AG09319 (cell line): ENCODE measurements at regions not wholly inside any gene's neighbourhood (a gene's known extent, or its start where the extent isn't known, plus 50 kb on each side); places are given as distances from the start of the nearest gene placed in this dataset.

ENCODE experiments used
- DNase-seq: peaks from one replicate; pipeline ENCODE4 v3.0.0-alpha.2; 2010; ENCODE audit warnings: low read depth; ENCODE audit errors: extremely low read depth
- CTCF ChIP-seq: IDR thresholded peaks from 2 replicates; pipeline ENCODE4 v1.5.1; 2011; ENCODE audit warnings: low read depth, mild to moderate bottlenecking, inconsistent platforms, low read length, moderate library complexity

DNA sequence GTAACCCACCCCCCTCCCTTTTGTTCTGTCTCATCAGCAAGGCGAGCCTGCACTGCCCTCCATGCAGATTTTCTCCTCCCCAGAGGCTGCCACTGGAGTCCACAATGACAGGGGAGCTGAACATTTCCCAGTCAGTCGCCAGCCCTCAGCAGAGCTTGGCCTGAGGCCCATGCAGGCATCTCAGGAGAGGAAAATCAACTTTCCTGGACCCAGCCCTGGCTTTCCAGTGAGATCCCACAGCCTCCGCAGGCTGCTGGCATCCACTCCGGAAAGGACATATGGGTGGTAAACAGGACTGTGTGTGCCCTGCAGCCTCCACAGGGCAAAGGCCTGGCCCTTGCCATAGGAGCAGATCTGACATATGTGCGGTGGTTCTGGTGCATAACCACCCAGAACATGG is 253.8 kb downstream of the TNS1 start:
- no peak for TF ChIP-seq CTCF
- no peak for DNase-seq

- TF ChIP-seq CTCF: no peak
- DNase-seq: no peak
These were observed 256.0 kb downstream of the TNS1 start for GRCh38 chr2:217746808-217747207.

- TF ChIP-seq CTCF: no peak
- peak; percentile 15 for DNase-seq
These were observed 258.6 kb downstream of the TNS1 start for GRCh38 chr2:217743966-217744761.

DNA sequence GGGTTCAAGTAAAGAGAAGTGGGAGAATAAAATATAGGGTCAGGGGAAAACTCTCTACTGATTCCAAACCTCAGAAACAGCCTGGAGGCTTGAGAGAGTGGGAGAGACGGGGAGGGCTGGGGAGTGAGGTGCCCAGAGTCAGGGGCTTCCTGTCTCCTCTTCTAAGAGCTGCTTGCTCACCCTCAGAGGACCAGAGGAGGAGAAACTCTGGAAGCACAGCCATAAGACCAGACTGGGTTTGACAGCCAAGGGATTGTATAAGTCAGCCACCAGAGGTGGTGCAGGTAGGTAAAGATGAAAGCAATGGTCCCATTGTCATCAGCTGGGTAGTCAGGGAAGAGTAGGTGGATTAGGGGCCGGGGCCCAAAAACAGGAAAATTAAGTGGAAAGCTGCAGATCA is 259.4 kb downstream of the TNS1 start:
- no peak for DNase-seq
- no peak for TF ChIP-seq CTCF

DNA sequence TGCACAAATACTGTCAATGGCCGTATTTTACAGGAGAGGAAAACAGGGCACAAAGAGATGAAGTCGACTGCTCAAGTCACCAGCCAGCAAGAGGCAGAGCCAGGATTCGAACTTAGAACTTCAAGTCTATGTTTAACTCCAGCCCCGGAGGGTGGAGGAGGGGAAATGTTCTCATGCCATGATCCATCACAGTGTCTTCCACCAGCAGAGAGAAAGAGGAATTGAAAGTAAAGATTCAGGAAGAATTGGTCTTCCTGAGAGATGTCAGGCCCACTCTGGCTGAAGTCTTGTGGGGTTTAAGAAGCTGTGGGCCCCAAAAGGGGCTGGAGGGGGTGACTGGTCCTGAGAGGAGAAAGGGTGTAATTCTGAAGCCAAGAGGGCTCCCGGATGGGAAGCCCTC is 260.0 kb downstream of the TNS1 start:
- no peak for DNase-seq
- TF ChIP-seq CTCF: no peak

- no peak for TF ChIP-seq CTCF
These were observed 260.5 kb downstream of the TNS1 start for GRCh38 chr2:217742276-217742675.

DNA sequence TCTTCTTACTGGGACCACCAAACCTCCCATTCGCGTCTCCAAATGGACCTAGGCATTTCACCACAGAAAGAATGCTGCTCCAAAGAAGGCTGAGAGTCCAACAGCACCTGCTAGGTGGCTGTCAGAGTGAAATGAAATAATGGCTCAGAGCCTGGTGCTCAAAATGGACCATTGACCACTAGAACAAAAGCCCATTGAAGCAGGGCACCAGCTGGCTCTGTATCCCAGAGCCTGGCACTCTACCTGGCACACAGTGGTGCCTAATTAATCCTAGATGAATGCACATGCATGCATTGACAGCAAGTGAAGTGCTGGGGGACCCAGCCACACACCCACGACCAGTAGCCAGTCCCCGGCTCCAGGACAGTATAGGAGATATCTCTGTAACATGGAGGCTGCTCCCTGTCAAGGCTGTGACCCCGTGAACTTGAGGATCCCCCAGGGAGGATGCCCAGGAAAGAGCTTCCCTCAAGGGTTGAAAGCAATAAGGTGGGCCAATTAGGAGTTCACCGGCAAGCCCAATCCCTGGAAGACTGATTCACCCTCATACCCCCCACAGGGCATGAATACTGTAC is 261.3 kb downstream of the TNS1 start:
- DNase-seq: no peak
- no peak for TF ChIP-seq CTCF

More at GRCh38 chr2:217742276-217742675, 260.5 kb downstream of the TNS1 start:
- no peak for DNase-seq
